Left colon (tissue), 2 donors: ENCODE measurements at regions not wholly inside any gene's neighbourhood (a gene's known extent, or its start where the extent isn't known, plus 50 kb on each side); places are given as distances from the start of the nearest gene placed in this dataset.
"Not testable (repeated sequence)": the region's sequence is repeated elsewhere in the genome, so short reads cannot be mapped to it uniquely, and the experiment has no call there.

Experiments used
- ATAC-seq: fragments of 200-7000 bp; cut with Tn5 transposase; one replicate; pipeline ENCODE4 v1.9.1; 2020; ENCODE audit warnings: mild to moderate bottlenecking, moderate library complexity
- DNase-seq, 2 donors: peaks; one replicate each; pipeline ENCODE4 v3.0.0-alpha.2; 2020
- intact Hi-C, 2 donors: fragments of 100-400 bp; cut with DNase I in 1 of 2; cut with micrococcal nuclease in 1 of 2; formaldehyde crosslinking; loops; one replicate each; pipeline versions ENCODE4 v1.11.2 to v1.14.0; 2022; cut with DNase I, micrococcal nuclease
- donor health status: DM: no; HTN: no; CAD: no.
- donor health status: DM: yes; HTN: yes; CAD: no.

DNA sequence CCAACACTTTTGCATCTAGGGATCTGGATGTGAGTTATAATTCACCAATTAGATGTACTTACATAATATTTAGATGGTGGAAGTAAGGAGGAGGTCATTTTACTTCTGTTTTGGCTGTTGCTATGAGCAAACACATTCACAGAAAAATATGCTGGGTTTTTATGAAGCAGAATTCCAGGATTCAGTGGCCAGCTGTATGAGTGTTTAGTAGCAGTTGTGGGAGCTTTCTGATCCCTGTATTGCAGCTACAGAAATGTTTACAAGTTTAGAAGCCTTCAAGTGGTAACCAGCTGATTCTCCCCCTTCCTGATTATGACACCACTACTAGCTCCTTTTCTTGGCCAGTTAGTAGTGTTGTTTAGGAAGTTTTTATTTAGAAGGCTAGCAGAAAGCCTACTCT, 177.0 kb downstream of the TENT5A start:
- DNase-seq (no peak), ATAC-seq (no peak)
- intact Hi-C loops, result no loop called here

DNA sequence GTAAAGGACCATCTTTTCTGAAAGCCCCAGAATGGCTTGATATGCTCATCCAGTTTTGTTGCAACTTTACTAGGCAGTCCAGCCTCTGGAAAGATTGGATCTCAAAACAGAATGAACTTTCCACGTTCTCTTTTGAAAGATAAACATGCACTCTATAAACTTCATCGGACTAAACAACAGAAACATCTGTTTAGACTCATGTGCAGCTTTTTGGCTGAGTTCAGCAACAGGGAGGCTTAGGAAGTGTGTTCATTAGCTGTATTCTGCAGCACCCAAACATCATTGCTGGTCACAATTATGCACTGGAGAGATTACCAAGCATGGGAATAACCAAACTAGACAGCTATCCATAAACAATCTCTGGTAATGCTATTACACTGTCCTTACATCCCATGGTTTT, 180.5 kb downstream of the TENT5A start:
- ATAC-seq (no peak), DNase-seq (no peak)
- intact Hi-C loops, result no loop called here

DNA sequence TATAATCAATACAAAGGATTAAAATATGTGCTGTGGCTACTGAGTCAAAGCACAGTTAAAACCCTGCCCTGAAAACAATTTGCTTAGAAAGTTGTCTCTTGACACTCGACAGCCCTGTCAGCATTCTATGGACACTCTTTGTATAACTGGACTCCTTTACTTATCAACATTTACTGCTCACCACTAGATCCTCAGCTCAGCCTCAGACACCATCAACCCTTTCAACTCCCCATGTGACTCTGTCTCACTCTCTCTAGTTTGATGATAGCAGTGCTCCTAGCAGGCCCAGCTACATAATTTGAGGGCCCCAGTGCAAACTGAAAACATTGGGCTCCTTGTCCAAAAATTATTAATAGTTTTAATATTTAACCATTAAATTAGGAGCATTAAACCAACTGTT, 181.8 kb downstream of the TENT5A start:
- ATAC-seq, result no peak
- intact Hi-C loops, result no loop called here
- DNase-seq, result no peak

DNA sequence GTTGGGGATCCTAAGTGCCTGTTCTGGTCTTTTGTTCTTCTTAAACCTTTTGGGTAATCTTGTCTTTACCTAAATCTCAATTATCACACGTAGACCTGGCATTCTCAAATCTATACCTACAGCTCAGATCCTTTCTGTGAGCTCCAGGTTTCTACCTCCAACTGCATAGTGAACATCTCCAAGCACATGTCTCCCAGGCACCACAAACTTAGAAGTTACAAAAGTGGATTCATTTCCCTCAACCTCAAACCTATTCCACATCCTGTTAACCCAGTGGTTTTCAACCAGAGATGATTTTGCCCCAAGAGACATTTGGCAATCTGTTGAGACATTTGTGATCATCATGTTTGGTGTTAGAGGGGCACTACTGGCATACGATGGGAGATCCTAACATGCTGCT, 183.5 kb downstream of the TENT5A start:
- DNase-seq (no peak), ATAC-seq (no peak)
- intact Hi-C loops, result no loop called here

DNA sequence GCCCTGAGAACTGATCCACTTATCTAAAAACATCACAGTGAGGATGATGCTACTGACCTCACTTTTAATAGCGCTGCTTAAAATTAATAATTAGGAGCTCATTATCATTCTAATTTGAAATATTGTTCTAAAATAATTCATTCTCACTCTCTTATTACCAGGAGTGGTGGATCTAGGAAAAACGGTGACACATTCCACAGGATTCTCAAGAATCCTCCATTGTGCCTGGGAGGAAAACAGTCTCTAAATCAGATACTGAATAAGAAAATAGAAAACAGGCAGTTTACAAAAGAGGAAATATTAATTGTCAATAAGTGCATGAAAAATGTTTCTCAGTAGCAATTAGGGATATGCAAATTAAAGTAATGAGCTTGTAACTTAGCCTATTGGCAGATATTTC, 187.4 kb downstream of the TENT5A start:
- intact Hi-C loops, result no loop called here
- DNase-seq, result no peak
- ATAC-seq, result no peak

DNA sequence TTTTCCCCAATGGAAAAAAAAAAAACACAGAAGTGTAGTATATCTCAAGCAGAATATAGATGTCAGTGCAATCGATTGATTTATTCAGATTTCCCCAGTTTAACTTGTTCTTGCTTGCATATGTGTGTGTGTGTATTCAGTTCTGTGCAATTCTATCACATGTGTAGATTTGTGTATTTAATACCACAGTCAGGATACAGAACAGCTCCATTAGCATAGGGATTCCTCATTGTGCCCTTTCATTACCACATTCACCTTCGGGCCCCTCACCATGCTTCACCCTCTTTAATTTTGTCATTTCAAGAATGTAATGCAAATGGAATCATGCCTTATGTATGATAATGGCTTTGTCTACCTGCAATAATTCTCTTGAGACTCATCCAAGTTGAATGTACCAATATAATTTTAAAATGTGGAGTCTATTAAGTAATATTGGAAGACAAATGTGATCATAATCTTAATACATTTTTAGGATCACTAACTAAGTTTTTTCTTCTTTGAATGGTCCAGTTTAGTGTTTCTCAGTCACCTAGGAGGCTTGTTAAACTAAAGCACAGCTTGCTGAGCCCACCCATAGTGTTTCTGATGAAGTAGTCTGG, 187.9 kb downstream of the TENT5A start:
- intact Hi-C loops, result no loop called here

DNA sequence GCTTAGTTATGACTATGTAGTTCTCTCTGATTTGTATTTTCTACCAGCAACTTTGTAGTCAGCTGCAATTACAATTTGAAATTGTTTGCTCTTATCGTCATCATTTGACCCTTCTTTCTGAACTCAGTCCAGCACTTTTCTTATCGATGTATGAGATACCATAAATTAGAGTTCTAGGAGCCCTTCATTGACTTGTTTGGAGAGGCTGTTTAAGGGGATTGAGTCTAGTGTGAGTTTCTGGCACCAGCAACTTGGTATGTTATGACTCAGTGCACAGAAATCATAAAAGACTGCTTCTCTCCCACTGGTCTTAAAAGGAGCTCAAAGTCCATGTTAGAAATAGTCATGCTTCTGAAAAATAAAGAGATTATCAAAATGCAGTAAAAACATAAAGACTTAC, 190.3 kb downstream of the TENT5A start:
- peak; percentile 98 for ATAC-seq
- intact Hi-C loops, result no loop called here
- no peak for DNase-seq

More for the DNA sequence above, 187.9 kb downstream of the TENT5A start:
- DNase-seq (no peak), ATAC-seq (no peak)

DNA sequence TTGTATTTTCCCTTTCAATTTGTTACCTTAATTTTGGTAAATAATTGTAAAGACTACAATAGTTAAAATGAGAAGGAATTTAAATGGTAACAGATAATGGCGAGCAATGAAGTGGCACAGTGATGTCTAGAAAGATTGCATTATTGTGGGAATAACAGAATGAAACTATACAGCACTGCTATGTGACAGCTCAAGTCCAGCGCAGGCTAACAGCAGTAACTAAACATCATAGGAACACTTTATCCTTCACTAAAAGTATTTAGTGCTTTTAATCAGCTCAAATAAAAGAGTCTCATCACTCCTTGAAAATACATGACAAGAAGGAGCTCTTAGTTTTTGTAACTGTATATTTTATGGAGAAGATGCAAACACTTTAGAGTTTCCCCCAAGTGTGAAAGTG, 190.8 kb downstream of the TENT5A start:
- intact Hi-C loops, result no loop called here
- ATAC-seq (peak; percentile 31), DNase-seq (no peak)

DNA sequence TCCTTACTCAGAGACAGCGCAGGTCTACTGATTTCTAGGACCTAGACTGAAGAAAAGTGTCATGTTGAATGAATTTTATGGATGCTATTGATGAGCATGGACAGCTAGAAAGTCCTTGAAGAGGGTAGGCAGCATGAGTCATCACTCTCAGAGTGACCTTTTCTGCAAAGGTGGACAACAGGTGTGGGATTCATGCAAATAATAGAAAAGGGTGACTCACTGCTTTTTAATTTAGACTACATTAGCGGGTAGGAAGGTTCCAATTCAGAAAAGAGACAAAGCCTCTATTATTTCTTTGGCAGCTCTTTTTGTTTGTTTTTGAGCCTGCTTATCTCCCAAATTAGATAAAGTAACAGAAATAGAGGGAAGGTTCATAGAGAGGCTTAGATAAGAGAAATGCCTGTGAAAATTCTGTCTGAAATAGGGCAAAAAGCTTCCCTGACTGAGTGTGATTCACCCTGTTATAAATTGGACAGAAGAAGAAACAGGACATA, 191.4 kb downstream of the TENT5A start:
- DNase-seq, result no peak
- intact Hi-C loops, result no loop called here
- ATAC-seq, result peak; percentile 18

DNA sequence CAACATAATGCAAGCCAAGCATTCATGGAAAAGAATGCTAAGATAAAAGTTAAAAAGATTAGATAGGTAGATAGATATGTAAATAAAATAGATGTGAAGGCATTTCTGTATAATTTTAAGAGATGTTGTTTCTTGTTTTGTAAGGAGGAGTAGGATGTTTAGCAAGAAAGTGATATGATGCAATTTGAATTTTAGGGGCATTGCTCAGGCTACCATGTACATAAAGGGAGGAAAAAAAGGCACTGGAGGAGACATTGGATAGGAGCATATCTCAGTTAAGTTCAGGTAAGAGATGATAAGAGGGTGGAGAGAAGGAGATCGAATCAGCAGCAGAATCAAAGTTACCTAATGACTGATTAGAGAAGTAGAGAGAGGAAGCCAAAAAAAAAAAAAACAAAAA, 194.7 kb downstream of the TENT5A start:
- DNase-seq (no peak), ATAC-seq (no peak)

DNA sequence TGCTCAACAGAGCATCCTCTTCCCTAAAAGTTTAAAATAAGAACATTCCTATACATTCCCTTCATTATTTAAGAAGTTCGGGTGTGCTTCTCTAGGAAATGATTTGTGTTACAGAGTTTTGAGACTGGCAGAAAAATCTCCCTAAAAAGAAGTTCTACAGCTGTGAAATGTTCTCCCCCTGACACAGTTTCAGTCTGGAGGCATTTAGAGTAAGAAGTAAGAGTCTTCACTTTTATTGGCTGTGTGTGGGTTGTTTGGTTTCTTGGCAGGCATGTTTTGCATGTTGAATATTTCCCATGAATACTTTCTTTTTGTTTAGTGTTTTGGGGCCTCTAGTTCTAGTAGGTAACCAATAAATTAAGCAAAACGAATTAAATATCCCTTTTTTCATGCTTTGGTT, 195.9 kb downstream of the TENT5A start:
- DNase-seq (no peak), ATAC-seq (no peak)
- intact Hi-C loops, result no loop called here

More for the DNA sequence above, 194.7 kb downstream of the TENT5A start:
- intact Hi-C loops, result no loop called here

DNA sequence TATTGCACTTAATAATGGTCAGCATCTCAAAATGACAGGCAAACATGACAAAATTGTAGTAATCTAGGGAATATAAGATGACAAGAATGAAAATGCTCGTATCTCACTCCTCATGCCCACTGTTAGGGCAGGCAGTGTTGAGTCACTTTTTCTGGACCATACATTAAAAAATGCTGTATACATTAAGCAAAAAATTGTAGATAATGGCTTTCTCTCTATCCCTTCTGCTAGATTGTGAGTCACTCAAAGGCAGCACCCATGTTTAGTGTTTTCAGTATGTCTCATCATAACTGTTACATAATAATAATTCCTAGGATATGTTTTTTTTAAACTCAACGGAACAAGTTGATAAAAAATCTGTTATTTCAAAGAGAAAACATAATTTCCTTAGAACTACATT, 199.3 kb downstream of the TENT5A start:
- DNase-seq (no peak), ATAC-seq (no peak)
- intact Hi-C loops, result no loop called here

DNA sequence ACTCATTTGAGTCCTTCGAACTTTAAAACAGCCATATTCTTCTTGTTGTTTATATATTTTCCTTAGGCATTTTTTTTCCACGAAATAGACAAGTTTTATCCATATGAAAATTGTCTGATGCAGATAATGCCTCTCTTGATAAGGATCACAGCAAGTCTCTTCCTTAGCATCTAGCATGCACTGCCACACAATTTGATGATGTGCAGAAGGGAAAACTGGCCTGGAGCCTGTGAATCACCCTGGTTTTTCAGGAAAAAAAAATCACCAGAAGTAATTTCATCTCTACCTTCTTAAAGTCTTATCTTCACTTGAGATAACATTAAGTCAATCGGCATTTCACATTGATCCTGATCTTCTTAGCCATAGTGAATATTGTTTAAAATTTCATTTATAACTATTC, 199.8 kb downstream of the TENT5A start:
- intact Hi-C loops, result no loop called here
- ATAC-seq, result no peak

DNA sequence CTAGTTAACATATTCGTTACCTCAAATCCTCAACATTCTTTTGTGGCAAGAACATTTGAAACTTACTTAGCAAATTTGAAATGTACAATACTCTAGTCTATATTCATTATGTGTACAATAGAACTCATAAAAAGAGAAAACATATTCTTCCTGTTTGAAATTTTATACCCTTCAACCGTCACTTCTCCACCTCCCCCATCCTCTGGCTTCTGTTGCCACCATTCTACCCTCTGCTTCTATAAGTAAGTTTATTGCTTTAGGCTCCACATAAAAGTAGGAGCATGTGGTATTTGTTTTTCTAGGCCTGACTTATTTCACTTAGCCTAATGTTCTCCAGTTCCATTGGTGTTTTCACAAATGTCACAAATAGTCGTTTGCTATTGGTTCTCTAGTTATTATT, 205.3 kb downstream of the TENT5A start:
- ATAC-seq (peak; percentile 99), DNase-seq (peak; percentile 36 to 54)
- intact Hi-C loops, result no loop called here

More for the DNA sequence above, 199.8 kb downstream of the TENT5A start:
- no peak for DNase-seq

DNA sequence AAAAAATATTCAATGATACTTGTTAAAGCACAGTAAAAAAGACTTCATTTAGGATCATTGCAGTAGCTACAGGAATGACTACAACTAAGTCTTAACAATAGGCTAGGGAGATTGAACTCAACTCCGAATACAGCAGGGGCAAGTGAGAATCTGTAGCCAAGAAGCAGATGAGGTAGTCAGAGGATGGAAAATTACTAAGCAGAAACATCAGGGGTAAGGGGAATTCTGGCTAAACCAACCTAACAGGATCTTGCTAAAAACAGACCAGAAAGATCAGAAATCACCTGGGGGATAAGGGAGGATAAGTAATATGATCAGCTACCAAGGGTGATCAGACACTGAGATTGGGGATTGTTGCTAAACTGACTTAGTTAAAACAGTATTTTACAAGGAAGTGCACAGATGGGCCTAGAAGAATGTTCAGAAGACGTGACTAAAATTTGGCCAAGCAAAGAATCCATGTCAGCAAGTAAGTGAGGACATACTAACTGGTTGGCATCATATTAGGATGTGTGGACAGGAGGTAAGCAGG, 217.5 kb downstream of the TENT5A start:
- intact Hi-C loops, result no loop called here
- DNase-seq (no peak), ATAC-seq (no peak)

DNA sequence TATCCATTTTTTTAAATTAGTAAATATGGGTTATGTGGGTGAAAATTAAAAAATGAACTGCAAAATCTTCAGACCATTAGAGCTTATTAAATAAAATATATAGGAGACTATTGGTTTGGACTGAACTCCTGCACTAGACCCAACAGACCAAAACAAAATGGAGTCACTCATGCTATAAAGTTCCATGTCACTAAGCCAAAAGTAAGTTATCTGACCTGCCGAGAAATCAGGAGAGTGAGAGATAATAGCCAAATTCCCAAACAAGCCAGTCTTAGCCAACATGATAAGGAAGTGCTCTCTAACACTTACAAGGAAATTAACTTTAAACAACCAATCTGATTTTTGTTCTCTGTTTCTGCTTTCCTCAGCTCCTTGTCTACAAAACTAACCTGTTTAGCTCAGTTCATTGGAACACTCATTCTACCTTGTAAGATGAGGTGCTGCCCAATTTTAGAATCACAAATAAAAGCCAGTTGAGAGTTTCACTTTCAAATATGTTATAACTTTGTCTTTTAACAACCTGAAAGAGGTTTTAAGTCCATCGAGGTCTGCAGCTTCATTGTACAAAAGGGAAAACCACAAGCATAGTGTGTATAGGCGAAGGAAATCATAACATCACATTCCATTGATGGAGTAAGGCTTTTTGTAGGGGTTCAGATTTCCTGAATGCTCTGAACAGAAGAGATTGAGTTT, 220.5 kb downstream of the TENT5A start:
- intact Hi-C loops, result no loop called here

DNA sequence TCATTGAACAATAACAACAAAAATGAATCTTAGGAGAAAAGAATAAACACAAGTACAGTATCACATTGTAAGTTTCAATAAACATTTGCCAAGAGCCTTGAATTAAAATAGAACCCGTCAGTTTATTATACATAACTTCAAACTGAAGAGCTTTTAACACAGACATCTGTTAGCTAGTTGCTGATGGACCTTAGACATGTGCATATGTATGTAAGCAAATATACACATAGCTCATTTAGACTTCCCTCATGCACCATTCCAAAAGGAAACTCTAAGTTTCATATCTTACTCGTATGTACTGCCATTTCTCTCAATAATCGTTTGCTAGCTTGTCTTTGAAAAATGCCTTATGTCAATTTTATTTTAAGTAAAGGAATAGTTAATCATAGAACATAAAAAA, 235.0 kb downstream of the TENT5A start:
- ATAC-seq, result no peak

More for the DNA sequence above, 220.5 kb downstream of the TENT5A start:
- DNase-seq (no peak), ATAC-seq (peak; percentile 39)

DNA sequence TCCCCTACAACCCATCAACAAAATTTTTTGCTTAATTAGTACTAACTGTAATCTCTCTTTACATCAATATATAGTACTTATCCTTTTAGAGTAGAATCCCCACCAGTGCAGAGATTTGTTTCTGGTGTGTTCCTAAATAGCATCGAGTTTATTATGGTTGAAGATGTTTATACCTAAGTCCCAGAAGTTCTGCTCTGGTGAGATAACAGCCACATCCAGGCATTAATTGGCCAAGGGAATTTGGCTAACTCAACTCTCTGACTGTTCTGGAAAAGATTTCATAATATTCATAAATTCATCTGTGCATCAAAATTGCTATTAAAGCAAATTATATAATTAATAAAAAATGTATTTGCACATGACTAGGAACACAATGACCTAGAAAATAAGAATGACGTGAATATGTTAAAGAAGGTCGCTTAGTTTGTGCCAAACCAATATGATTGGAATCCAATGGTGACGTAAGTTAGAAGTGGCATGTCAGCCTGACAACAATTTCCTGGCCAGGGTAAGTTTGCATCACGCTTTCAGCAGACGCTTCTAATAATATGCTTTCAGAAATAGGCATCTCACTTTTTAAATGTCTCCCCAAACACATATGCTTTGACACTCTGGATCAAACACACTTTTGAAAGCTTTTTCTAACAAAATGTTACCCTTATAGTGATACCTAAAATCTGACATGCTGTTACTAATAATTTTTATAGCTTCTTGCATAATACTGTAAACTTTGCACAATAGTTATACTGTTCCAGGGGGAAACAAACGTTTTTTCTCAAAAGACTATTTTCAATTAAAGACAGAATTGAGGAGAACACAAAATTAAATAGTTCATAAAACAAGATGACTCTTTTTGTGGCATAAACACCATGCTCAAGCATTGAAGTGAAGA, 236.7 kb downstream of the TENT5A start:
- DNase-seq, result no peak
- ATAC-seq, result no peak
- intact Hi-C loops, result no loop called here

More for the DNA sequence above, 235.0 kb downstream of the TENT5A start:
- DNase-seq, result no peak
- intact Hi-C loops, result no loop called here

DNA sequence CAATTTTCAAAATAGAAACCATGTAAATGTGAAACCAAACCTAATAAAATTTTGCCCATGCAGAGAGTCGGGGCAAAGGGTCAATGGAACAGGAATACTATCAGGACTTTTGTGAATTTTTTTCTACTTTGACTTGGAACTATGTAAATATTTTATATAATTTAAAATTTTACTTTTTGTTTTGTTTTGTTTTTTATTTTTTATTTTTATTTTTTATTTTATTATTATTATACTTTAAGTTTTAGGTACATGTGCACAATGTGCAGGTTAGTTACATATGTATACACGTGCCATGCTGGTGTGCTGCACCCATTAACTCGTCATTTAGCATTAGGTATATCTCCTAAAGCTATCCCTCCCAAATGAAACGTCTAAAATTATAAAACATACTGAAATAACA, 238.3 kb downstream of the TENT5A start:
- intact Hi-C loops, DNase-seq, ATAC-seq: not testable (repeated sequence)
